ENCODE measurements at regions not wholly inside any gene's neighbourhood (a gene's known extent, or its start where the extent isn't known, plus 50 kb on each side); places are given as distances from the start of the nearest gene placed in this dataset.

- Mint-ChIP-seq H3K27me3 (ENCODE audit: insufficient read depth, low read depth, poor library complexity) (peaks cover 1% of the 10 kb centered on the region), H3K4me1 (no peaks in the 10 kb centered on the region; the same call in 2 of the 3 replicates), H3K27ac (peak overlapping the region; percentile 4; the same call in 1 of the 2 replicates), H3K36me3 (ENCODE audit: low read depth) (no peaks in the 10 kb centered on the region), H3K4me3 (no peak overlapping the region), H3K9me3 (no peaks in the 10 kb centered on the region)
- TF ChIP-seq ZNF331 (CRISPR knock-in tag; IDR thresholded peaks at IDR 0.05; ENCODE audit: low read depth), result no peak
- no peak for TF ChIP-seq CREB1 (CRISPR knock-in tag; IDR thresholded peaks at IDR 0.05; ENCODE audit: low read depth)
- no peak for TF ChIP-seq NANOG (IDR thresholded peaks at IDR 0.05; ENCODE audit: borderline replicate concordance)
- TF ChIP-seq JUNB (IDR thresholded peaks at IDR 0.05; ENCODE audit: unreplicated experiment), result no peak
- H3K27me3 ChIP-seq (ENCODE audit: insufficient read depth), result no peaks in the 10 kb centered on the region
- DNase-seq (ENCODE audit: low spot score) (no peak), ATAC-seq (no peak)
- H3K4me1 ChIP-seq (ENCODE audit: insufficient read depth), result no peaks in the 10 kb centered on the region
- no peak overlapping the region for H2AFZ ChIP-seq
- no peak overlapping the region for H3K4me2 ChIP-seq
- no peak overlapping the region for H3K27ac ChIP-seq (ENCODE audit: low read depth)
- H3F3A ChIP-seq (replicated peaks; ENCODE audit: low read depth), result no peaks in the 10 kb centered on the region
- H3K9me2 ChIP-seq (ENCODE audit: insufficient read depth), result no peaks in the 10 kb centered on the region
- no peaks in the 10 kb centered on the region for H3K79me2 ChIP-seq (replicated peaks; ENCODE audit: insufficient read depth)
- no peaks in the 10 kb centered on the region for H4K20me1 ChIP-seq (replicated peaks; ENCODE audit: insufficient read depth)
- H3K36me3 ChIP-seq (ENCODE audit: insufficient read depth), result no peaks in the 10 kb centered on the region
- no peak overlapping the region for H3K4me3 ChIP-seq
Measured at GRCh38 chr1:63248216-63248615, 74.2 kb upstream of the FOXD3 start.

- no peak overlapping the region for H3K4me2 ChIP-seq
- no peak overlapping the region for H3K27ac ChIP-seq (ENCODE audit: low read depth)
- Mint-ChIP-seq H3K27ac (no peak overlapping the region), H3K9me3 (no peaks in the 10 kb centered on the region), H3K4me1 (0 out of 3 replicates have a peak, but pooled peaks cover 4% of the 10 kb centered on the region), H3K36me3 (ENCODE audit: low read depth) (no peaks in the 10 kb centered on the region), H3K4me3 (no peak overlapping the region), H3K27me3 (ENCODE audit: insufficient read depth, low read depth, poor library complexity) (peaks cover 4% of the 10 kb centered on the region)
- TF ChIP-seq NANOG (IDR thresholded peaks at IDR 0.05; ENCODE audit: borderline replicate concordance), result no peak
- no peak for TF ChIP-seq CTCF (conservative IDR thresholded peaks at IDR 0.05; ENCODE audit: low read depth in 2 of 2)
- TF ChIP-seq ZNF114 (CRISPR knock-in tag; IDR thresholded peaks at IDR 0.05), result no peak
- no peak for TF ChIP-seq ZNF331 (CRISPR knock-in tag; IDR thresholded peaks at IDR 0.05; ENCODE audit: low read depth)
- no peak for TF ChIP-seq STAT1 (IDR thresholded peaks at IDR 0.05; ENCODE audit: unreplicated experiment)
- TF ChIP-seq EZH2phosphoT487 (IDR thresholded peaks at IDR 0.05; ENCODE audit: unreplicated experiment), result no peak
- TF ChIP-seq CREB1 (CRISPR knock-in tag; IDR thresholded peaks at IDR 0.05; ENCODE audit: low read depth), result no peak
- TF ChIP-seq EZH2 (IDR thresholded peaks at IDR 0.05; ENCODE audit: low read depth, unreplicated experiment), result no peak
- H3K27me3 ChIP-seq (ENCODE audit: insufficient read depth), result no peaks in the 10 kb centered on the region
- DNase-seq (ENCODE audit: low spot score) (no peak), ATAC-seq (no peak)
- H3K4me1 ChIP-seq (ENCODE audit: insufficient read depth), result no peaks in the 10 kb centered on the region
- no peak overlapping the region for H3K4me3 ChIP-seq
- no peaks in the 10 kb centered on the region for H3K36me3 ChIP-seq (ENCODE audit: insufficient read depth)
- H3F3A ChIP-seq (replicated peaks; ENCODE audit: low read depth), result no peaks in the 10 kb centered on the region
- no peaks in the 10 kb centered on the region for H3K9me2 ChIP-seq (ENCODE audit: insufficient read depth)
- H4K20me1 ChIP-seq (replicated peaks; ENCODE audit: insufficient read depth), result no peaks in the 10 kb centered on the region
- no peak overlapping the region for H2AFZ ChIP-seq
- H3K79me2 ChIP-seq (replicated peaks; ENCODE audit: insufficient read depth), result no peaks in the 10 kb centered on the region
Measured at GRCh38 chr1:63255153-63255552, 67.2 kb upstream of the FOXD3 start.
